GM12872 (cell line): ENCODE measurements at regions not wholly inside any gene's neighbourhood (a gene's known extent, or its start where the extent isn't known, plus 50 kb on each side); places are given as distances from the start of the nearest gene placed in this dataset.

Experiments
- TF ChIP-seq, protein P1 (sequence below): IDR thresholded peaks from 3 replicates; pipeline ENCODE4 v1.5.1; 2011; ENCODE audit warnings: low read depth, mild to moderate bottlenecking, low read length, moderate library complexity; ENCODE audit not compliant: insufficient read depth

- TF ChIP-seq, protein P1, sequence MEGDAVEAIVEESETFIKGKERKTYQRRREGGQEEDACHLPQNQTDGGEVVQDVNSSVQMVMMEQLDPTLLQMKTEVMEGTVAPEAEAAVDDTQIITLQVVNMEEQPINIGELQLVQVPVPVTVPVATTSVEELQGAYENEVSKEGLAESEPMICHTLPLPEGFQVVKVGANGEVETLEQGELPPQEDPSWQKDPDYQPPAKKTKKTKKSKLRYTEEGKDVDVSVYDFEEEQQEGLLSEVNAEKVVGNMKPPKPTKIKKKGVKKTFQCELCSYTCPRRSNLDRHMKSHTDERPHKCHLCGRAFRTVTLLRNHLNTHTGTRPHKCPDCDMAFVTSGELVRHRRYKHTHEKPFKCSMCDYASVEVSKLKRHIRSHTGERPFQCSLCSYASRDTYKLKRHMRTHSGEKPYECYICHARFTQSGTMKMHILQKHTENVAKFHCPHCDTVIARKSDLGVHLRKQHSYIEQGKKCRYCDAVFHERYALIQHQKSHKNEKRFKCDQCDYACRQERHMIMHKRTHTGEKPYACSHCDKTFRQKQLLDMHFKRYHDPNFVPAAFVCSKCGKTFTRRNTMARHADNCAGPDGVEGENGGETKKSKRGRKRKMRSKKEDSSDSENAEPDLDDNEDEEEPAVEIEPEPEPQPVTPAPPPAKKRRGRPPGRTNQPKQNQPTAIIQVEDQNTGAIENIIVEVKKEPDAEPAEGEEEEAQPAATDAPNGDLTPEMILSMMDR = no peak
These were observed 123.3 kb upstream of the ERCC6L2 start for GRCh38 chr9:95752129-95752731.

- TF ChIP-seq, protein P1 = no peak
These were observed 124.0 kb upstream of the ERCC6L2 start for GRCh38 chr9:95751520-95751790.

GRCh38 chr9:95750725-95751519 lies 124.6 kb upstream of the ERCC6L2 start:
- TF ChIP-seq, protein P1 = no peak

DNA sequence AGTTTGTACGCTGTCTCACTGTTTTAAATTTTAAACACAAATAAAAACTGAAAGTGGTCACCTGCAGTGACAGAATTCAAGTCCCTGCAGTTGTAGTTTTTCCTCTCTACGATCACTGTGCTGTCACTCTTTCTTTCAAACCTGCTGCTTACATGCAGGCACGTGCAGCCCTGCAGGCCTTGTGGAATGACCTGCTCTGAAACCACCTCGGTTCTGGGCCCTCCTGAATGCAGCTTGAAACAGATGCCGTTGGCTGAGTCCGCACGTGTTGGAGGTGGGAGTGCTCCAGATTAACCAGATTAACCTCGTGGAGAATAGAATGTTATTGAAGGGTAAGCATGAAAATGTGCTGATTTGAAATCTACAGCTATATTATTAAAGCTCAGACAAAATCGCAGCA lies 126.0 kb upstream of the ERCC6L2 start:
- TF ChIP-seq, protein P1 = no peak

- TF ChIP-seq, protein P1 = no peak
These were observed 128.9 kb upstream of the ERCC6L2 start for GRCh38 chr9:95746408-95747180.

GRCh38 chr9:95742821-95743220 lies 132.7 kb upstream of the ERCC6L2 start:
- TF ChIP-seq, protein P1 = no peak

DNA sequence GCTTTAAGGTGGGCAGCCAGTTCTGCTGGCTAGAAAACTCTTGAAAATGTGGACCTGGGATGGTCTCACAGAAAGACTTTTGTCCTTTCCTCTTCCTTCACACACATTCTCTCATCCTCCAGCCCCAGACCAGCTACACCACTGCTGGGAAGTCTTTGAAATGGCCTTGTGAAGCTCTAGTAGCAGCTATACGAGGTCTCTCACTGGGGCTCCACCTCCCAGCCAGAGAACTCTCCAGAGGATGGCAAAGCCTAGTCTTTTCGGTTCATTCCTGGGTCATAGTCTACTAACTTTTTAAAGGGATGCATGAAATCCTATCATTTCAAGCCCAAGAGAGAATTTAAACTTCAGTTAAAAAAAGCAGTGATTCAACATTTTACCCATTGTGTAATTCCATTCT lies 133.9 kb upstream of the ERCC6L2 start:
- TF ChIP-seq, protein P1 = no peak
